LNCaP clone FGC (cell line): ENCODE measurements at regions not wholly inside any gene's neighbourhood (a gene's known extent, or its start where the extent isn't known, plus 50 kb on each side); places are given as distances from the start of the nearest gene placed in this dataset.
"Not testable (repeated sequence)": the region's sequence is repeated elsewhere in the genome, so short reads cannot be mapped to it uniquely, and the experiment has no call there.

ENCODE experiments used
- DNase-seq: peaks from one replicate; pipeline ENCODE4 v3.0.0-alpha.2; 2011; ENCODE audit warnings: low read depth
- H3K4me3 ChIP-seq: 2 replicates; pipeline ENCODE4 v1.5.1; 2011; ENCODE audit warnings: mild to moderate bottlenecking, low read depth, low read length, control low read depth
- CTCF ChIP-seq: IDR thresholded peaks from 2 replicates; pipeline ENCODE4 v1.5.1; 2012; ENCODE audit warnings: mild to moderate bottlenecking; ENCODE audit not compliant: control insufficient read depth, insufficient read depth; ENCODE audit errors: extremely low read depth

DNA sequence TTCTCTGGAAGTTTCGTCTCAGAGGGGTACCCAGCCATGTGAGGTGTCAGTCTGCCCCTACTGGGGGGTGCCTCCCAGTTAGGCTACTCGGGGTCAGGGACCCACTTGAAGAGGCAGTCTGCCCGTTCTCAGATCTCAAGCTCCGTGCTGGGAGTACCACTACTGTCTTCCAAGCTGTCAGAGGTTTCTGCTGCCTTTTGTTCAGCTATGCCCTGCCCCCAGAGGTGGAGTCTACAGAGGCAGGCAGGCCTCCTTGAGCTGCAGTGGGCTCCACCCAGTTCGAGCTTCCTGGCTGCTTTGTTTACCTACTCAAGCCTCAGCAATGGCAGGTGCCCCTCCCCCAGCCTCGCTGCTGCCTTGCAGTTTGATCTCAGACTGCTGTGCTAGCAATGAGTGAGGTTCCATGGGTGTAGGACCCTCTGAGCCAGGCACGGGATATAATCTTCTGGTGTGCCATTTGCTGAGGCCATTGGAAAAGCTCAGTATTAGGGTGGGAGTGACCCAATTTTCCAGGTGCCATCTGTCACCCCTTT, 71.0 kb upstream of the SH3GLB1 start:
- DNase-seq, H3K4me3 ChIP-seq: not testable (repeated sequence)

DNA sequence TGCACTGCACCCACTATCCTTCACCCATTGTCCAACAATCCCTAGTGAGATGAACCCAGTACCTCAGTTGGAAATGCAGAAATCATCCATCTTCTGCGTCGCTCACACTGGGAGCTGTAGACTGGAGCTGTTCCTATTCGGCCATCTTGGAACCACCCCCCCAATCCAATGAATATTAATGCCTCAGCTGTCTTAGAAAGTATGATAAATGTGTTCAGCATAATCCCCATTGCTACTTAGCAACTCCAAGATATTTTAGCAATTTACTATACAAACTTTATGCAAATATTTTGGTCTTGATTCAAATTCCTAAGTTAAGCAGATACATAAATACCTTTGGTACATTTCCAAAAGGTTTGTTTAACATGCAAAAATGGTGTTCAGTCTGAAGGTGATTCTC, 70.5 kb upstream of the SH3GLB1 start:
- no peak for TF ChIP-seq CTCF
- no peak overlapping the region for H3K4me3 ChIP-seq
- DNase-seq, result no peak

DNA sequence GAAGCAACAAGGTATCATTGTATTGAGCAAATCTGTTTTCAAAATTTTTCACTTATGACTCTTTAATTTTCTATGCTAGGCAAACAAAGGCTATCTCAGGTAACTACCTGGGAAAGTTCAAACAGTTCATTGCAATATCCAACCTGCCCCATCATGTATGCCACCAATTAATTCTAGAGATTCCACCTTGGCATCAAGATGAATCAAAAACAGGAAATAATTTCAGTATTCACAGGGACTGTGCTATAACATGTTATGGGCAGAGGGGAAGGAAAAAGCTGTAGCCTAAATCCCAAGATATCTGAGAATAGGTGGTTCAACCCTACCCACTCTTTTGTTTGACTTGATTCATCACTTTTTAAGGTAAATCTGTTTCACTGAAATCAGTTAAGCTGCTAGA, 67.5 kb upstream of the SH3GLB1 start:
- TF ChIP-seq CTCF, result no peak
- no peak for DNase-seq
- no peak overlapping the region for H3K4me3 ChIP-seq

DNA sequence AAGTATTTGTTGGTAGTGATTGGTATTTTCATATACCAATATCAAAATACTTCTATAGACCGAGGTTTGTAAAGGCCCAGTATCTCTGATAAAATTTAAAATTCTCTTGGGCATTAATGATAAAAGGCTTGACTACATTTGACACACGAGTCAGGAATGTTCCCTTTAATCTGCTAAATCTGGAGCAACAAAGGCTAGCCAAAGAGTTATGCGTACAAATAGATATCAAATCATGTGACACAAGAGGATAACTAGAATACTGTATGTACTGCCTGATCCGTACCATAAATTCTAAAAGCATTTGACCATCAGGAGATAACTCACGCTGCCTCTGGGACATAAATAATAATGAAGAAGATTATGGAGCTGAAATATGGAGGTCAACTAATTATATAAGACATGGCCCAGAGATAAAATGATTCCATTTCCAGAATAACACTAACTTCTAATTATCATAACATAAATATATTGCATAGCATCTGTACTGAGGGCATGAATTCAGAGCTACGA, 64.2 kb upstream of the SH3GLB1 start:
- no peak for DNase-seq
- no peak overlapping the region for H3K4me3 ChIP-seq
- TF ChIP-seq CTCF, result no peak

- H3K4me3 ChIP-seq, result no peak overlapping the region
- no peak for TF ChIP-seq CTCF
- DNase-seq, result no peak
Observed at GRCh38 chr1:86641318-86641717, 63.1 kb upstream of the SH3GLB1 start.

- H3K4me3 ChIP-seq, DNase-seq: not testable (repeated sequence)
Observed at GRCh38 chr1:86644655-86645054, 59.7 kb upstream of the SH3GLB1 start.

DNA sequence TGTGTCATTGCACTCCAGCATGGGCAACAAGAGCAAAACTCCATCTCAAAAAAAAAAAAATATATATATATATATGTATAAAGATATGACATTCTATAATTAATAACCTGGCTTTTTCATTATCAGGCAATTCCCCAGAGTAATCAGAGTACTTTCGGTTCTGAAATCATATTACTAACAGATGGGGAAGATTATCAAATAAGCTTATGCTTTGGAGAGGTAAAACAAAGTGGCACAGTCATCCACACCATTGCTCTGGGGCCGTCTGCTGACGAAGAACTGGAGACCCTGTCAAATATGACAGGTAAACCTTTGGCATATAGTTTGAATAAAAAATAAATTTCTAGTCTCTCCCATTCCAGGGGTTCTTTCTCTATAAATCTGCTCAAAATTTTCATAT, 58.5 kb upstream of the SH3GLB1 start:
- DNase-seq, result no peak
- no peak for TF ChIP-seq CTCF
- no peak overlapping the region for H3K4me3 ChIP-seq

GRCh38 chr1:86646256-86646655, 58.1 kb upstream of the SH3GLB1 start:
- no peak for TF ChIP-seq CTCF
- no peak overlapping the region for H3K4me3 ChIP-seq
- no peak for DNase-seq
